H9 (cell line): ENCODE measurements at regions not wholly inside any gene's neighbourhood (a gene's known extent, or its start where the extent isn't known, plus 50 kb on each side); places are given as distances from the start of the nearest gene placed in this dataset.

Experiments
- DNase-seq: peaks from one replicate; pipeline ENCODE4 v3.0.0-alpha.2; 2017
- H2AFZ ChIP-seq: one replicate; pipeline ENCODE4 v1.6.1; 2013; ENCODE audit warnings: mild to moderate bottlenecking, low read length, control low read depth, moderate library complexity
- H2AK5ac ChIP-seq: 2 replicates; pipeline ENCODE4 v1.6.1; 2013; ENCODE audit warnings: low read length, control low read depth, mixed read lengths; ENCODE audit not compliant: insufficient read length
- H2BK120ac ChIP-seq: one replicate; pipeline ENCODE4 v1.6.1; 2013; ENCODE audit warnings: low read depth, mild to moderate bottlenecking, low read length, control low read depth, inconsistent platforms; ENCODE audit not compliant: poor library complexity, severe bottlenecking
- H2BK12ac ChIP-seq: 2 replicates; pipeline ENCODE4 v1.6.1; 2013; ENCODE audit warnings: low read length, control low read depth, mixed read lengths, low read depth; ENCODE audit not compliant: insufficient read length
- H2BK15ac ChIP-seq: 2 replicates; pipeline ENCODE4 v1.6.1; 2013; ENCODE audit warnings: low read depth, low read length, control low read depth
- H2BK20ac ChIP-seq: one replicate; pipeline ENCODE4 v1.6.1; 2013; ENCODE audit warnings: low read depth, mild to moderate bottlenecking, low read length, control low read depth, inconsistent platforms; ENCODE audit not compliant: poor library complexity, severe bottlenecking
- H2BK5ac ChIP-seq: 2 replicates; pipeline ENCODE4 v1.6.1; 2013; ENCODE audit warnings: low read length, control low read depth, mixed read lengths; ENCODE audit not compliant: insufficient read length
- H3K14ac ChIP-seq: 2 replicates; pipeline ENCODE4 v1.6.1; 2013; ENCODE audit warnings: low read length, control low read depth; ENCODE audit not compliant: insufficient read depth
- H3K18ac ChIP-seq: 2 replicates; pipeline ENCODE4 v1.6.1; 2013; ENCODE audit warnings: low read depth, mild to moderate bottlenecking, mixed read lengths, low read length, control low read depth; ENCODE audit not compliant: insufficient read length
- H3K23ac ChIP-seq: 2 replicates; pipeline ENCODE4 v1.6.1; 2013; ENCODE audit warnings: low read length, control low read depth, mixed read lengths, low read depth; ENCODE audit not compliant: insufficient read length
- H3K23me2 ChIP-seq: 2 replicates; pipeline ENCODE4 v1.6.1; 2013; ENCODE audit warnings: low read depth, mild to moderate bottlenecking, mixed read lengths, low read length, control low read depth; ENCODE audit not compliant: insufficient read length, poor library complexity, severe bottlenecking
- H3K27ac ChIP-seq: 2 replicates; pipeline ENCODE4 v1.5.1; 2013; ENCODE audit warnings: low read length, control low read depth, mixed read lengths, low read depth; ENCODE audit not compliant: insufficient read length
- H3K27me3 ChIP-seq: 2 replicates; pipeline ENCODE4 v1.6.1; 2013; ENCODE audit warnings: low read length, control low read depth, inconsistent platforms; ENCODE audit not compliant: insufficient read depth
- H3K4ac ChIP-seq: 2 replicates; pipeline ENCODE4 v1.6.1; 2013; ENCODE audit warnings: low read depth, mild to moderate bottlenecking, control low read depth, inconsistent platforms, low read length, moderate library complexity
- H3K4me1 ChIP-seq: 2 replicates; pipeline ENCODE4 v1.6.1; 2013; ENCODE audit warnings: low read length, control low read depth, inconsistent platforms; ENCODE audit not compliant: insufficient read depth
- H3K4me2 ChIP-seq: 2 replicates; pipeline ENCODE4 v1.6.1; 2013; ENCODE audit warnings: low read length, control low read depth, mixed read lengths; ENCODE audit not compliant: insufficient read length, insufficient read depth
- H3K56ac ChIP-seq: 2 replicates; pipeline ENCODE4 v1.6.1; 2013; ENCODE audit warnings: low read depth, mild to moderate bottlenecking, mixed read lengths, low read length, control low read depth; ENCODE audit not compliant: insufficient read length
- H3K79me1 ChIP-seq: 2 replicates; pipeline ENCODE4 v1.6.1; 2013; ENCODE audit warnings: low read depth, mild to moderate bottlenecking, moderate library complexity, low read length, control low read depth, inconsistent platforms; ENCODE audit not compliant: insufficient read depth, poor library complexity, severe bottlenecking
- H3K79me2 ChIP-seq: 2 replicates; pipeline ENCODE4 v1.6.1; 2013; ENCODE audit warnings: low read length, control low read depth, inconsistent platforms; ENCODE audit not compliant: insufficient read depth
- H3K9ac ChIP-seq: 2 replicates; pipeline ENCODE4 v1.6.1; 2013; ENCODE audit warnings: low read length, control low read depth, mixed read lengths; ENCODE audit not compliant: insufficient read length; ENCODE audit errors: extremely low read depth
- H3K9me3 ChIP-seq: one replicate; pipeline ENCODE4 v1.6.1; 2013; ENCODE audit warnings: low read depth, low read length, inconsistent platforms; ENCODE audit not compliant: control insufficient read depth
- H3T11ph ChIP-seq: one replicate; pipeline ENCODE4 v1.6.1; 2013; ENCODE audit warnings: mild to moderate bottlenecking, low read length, control low read depth, inconsistent platforms
- H4K20me1 ChIP-seq: one replicate; pipeline ENCODE4 v1.6.1; 2013; ENCODE audit not compliant: control insufficient read depth, insufficient read length, insufficient read depth
- H4K5ac ChIP-seq: 2 replicates; pipeline ENCODE4 v1.6.1; 2013; ENCODE audit warnings: low read depth, mild to moderate bottlenecking, mixed read lengths, low read length, control low read depth; ENCODE audit not compliant: insufficient read length
- H4K8ac ChIP-seq: replicated peaks from 2 replicates; pipeline ENCODE4 v1.6.1; 2013; ENCODE audit warnings: low read length, control low read depth, mixed read lengths, low read depth; ENCODE audit not compliant: insufficient read length
- H4K91ac ChIP-seq: 2 replicates; pipeline ENCODE4 v1.6.1; 2013; ENCODE audit warnings: low read depth, mild to moderate bottlenecking, moderate library complexity, mixed read lengths, low read length, control low read depth; ENCODE audit not compliant: insufficient read length
- H3K27ac Mint-ChIP-seq, 3 experiments: 2 replicates in 2 of 3; 3 replicates in 1 of 3; pipeline ENCODE4 v1.8.0; 2020 to 2021; ENCODE audit warnings: mixed read lengths in 3 of 3, mild to moderate bottlenecking in 1 of 3, moderate library complexity in 1 of 3
- H3K27me3 Mint-ChIP-seq: 2 replicates; pipeline ENCODE4 v1.8.0; 2021; ENCODE audit warnings: low read depth, mild to moderate bottlenecking, moderate library complexity, mixed read lengths
- H3K36me3 Mint-ChIP-seq, 3 experiments: 2 replicates in 2 of 3; 3 replicates in 1 of 3; pipeline ENCODE4 v1.8.0; 2020 to 2021; ENCODE audit warnings: low read depth in 3 of 3, mixed read lengths in 3 of 3; ENCODE audit not compliant: insufficient read depth in 1 of 3
- H3K4me1 Mint-ChIP-seq, 2 experiments: 2 replicates each; pipeline ENCODE4 v1.8.0; 2020; ENCODE audit warnings: mixed read lengths in 2 of 2
- H3K4me3 Mint-ChIP-seq, 2 experiments: 2 replicates in 1 of 2; 3 replicates in 1 of 2; pipeline ENCODE4 v1.8.0; 2020 to 2021; ENCODE audit warnings: mild to moderate bottlenecking in 2 of 2, mixed read lengths in 2 of 2, moderate library complexity in 1 of 2
- H3K9me3 Mint-ChIP-seq, 2 experiments: 2 replicates in 1 of 2; 3 replicates in 1 of 2; pipeline ENCODE4 v1.8.0; 2020; ENCODE audit warnings: mild to moderate bottlenecking in 2 of 2, mixed read lengths in 2 of 2, moderate library complexity in 1 of 2
- WGBS: extraction: QIAGEN DNeasy Blood & Tissue Kit; methylation state at CpG from one replicate; pipeline ENCODE4 v1.1.7; 2013; ENCODE audit warnings: missing lambda C conversion rate, low lambda C conversion rate, mixed read lengths; ENCODE audit not compliant: insufficient read length; ENCODE audit errors: extremely low coverage; 5-methylcytosine and 5-hydroxymethylcytosine counted together
- TF ChIP-seq, protein P1 (sequence below): fragments of 200-600 bp; sonication (generic); conservative IDR thresholded peaks from 3 replicates; pipeline ENCODE4 v1.8.0; 2021; ENCODE audit warnings: antibody characterized with exemption, mild to moderate bottlenecking

DNA sequence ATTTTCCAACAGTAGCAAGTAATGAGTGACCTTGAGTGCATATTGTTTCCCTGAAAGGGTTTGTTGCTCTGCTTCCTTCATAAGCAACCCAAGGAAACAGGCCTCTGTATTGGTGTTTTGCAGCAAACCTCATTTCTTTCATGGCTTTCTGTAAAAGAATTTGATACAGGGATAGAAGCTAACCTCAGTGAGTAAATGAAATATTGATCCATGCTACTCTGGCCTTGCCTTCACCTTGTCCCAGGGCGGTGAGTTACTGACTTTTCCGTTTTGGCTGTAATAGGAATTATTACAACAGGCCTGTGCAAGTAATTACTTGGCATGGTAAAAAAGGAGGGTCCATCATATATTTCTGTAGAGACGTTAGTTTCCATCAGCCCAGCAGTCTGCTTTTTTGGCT, 130.9 kb upstream of the MPPED2 start:
- H3K9me3 ChIP-seq = no peaks in the 10 kb centered on the region
- no peak overlapping the region for H3K9ac ChIP-seq
- H3K79me1 ChIP-seq = no peaks in the 10 kb centered on the region
- no peak overlapping the region for H3K14ac ChIP-seq
- H4K20me1 ChIP-seq = no peaks in the 10 kb centered on the region
- H3K27me3 ChIP-seq = no peaks in the 10 kb centered on the region
- no peak overlapping the region for H4K91ac ChIP-seq
- H3K56ac ChIP-seq = no peak overlapping the region
- no peak overlapping the region for H2AK5ac ChIP-seq
- no peak overlapping the region for H2BK120ac ChIP-seq
- H3K9me3 Mint-ChIP-seq = no peaks in the 10 kb centered on the region
- no peak overlapping the region for H4K8ac ChIP-seq
- H3K4me1 ChIP-seq = peaks cover 5% of the 10 kb centered on the region; the same call in 1 of the 2 replicates
- no peaks in the 10 kb centered on the region for H3K23me2 ChIP-seq
- H3K79me2 ChIP-seq = no peaks in the 10 kb centered on the region
- no peak overlapping the region for H3K18ac ChIP-seq
- H3K27me3 Mint-ChIP-seq = no peaks in the 10 kb centered on the region; the same call in 1 of the 2 replicates
- H3K27ac ChIP-seq = no peak overlapping the region
- H2BK12ac ChIP-seq = no peak overlapping the region
- H4K5ac ChIP-seq = no peak overlapping the region
- no peak overlapping the region for H3K27ac Mint-ChIP-seq
- H3K4me1 Mint-ChIP-seq = peaks cover 5% of the 10 kb centered on the region in 2 experiments
- no peak overlapping the region for H2BK5ac ChIP-seq
- WGBS = no CpG with 5 or more reads among the region's 3 CpGs
- H3K4ac ChIP-seq = no peak overlapping the region
- no peak overlapping the region for H3K4me2 ChIP-seq
- H2AFZ ChIP-seq = no peak overlapping the region
- TF ChIP-seq, protein P1, sequence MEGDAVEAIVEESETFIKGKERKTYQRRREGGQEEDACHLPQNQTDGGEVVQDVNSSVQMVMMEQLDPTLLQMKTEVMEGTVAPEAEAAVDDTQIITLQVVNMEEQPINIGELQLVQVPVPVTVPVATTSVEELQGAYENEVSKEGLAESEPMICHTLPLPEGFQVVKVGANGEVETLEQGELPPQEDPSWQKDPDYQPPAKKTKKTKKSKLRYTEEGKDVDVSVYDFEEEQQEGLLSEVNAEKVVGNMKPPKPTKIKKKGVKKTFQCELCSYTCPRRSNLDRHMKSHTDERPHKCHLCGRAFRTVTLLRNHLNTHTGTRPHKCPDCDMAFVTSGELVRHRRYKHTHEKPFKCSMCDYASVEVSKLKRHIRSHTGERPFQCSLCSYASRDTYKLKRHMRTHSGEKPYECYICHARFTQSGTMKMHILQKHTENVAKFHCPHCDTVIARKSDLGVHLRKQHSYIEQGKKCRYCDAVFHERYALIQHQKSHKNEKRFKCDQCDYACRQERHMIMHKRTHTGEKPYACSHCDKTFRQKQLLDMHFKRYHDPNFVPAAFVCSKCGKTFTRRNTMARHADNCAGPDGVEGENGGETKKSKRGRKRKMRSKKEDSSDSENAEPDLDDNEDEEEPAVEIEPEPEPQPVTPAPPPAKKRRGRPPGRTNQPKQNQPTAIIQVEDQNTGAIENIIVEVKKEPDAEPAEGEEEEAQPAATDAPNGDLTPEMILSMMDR = no peak
- no peak overlapping the region for H3K23ac ChIP-seq
- H3K36me3 Mint-ChIP-seq = no peaks in the 10 kb centered on the region
- no peak overlapping the region for H2BK20ac ChIP-seq
- H3T11ph ChIP-seq = no peak overlapping the region
- H3K4me3 Mint-ChIP-seq = no peak overlapping the region
- no peak for DNase-seq
- no peak overlapping the region for H2BK15ac ChIP-seq
